GM21576 (cell line): ENCODE measurements at regions not wholly inside any gene's neighbourhood (a gene's known extent, or its start where the extent isn't known, plus 50 kb on each side); places are given as distances from the start of the nearest gene placed in this dataset.
"Not testable (repeated sequence)": the region's sequence is repeated elsewhere in the genome, so short reads cannot be mapped to it uniquely, and the experiment has no call there.

Source experiments
- ATAC-seq: cut with Tn5 transposase; IDR thresholded peaks from one replicate; pipeline ENCODE4 v1.9.1; 2021; ENCODE audit warnings: mild to moderate bottlenecking, moderate library complexity; ENCODE audit not compliant: unreplicated experiment

- ATAC-seq = no peak
Measured at GRCh38 chr14:81738946-81739659, 205.4 kb upstream of the SEL1L start.

- no peak for ATAC-seq
Measured at GRCh38 chr14:81743605-81744004, 210.0 kb upstream of the SEL1L start.

DNA sequence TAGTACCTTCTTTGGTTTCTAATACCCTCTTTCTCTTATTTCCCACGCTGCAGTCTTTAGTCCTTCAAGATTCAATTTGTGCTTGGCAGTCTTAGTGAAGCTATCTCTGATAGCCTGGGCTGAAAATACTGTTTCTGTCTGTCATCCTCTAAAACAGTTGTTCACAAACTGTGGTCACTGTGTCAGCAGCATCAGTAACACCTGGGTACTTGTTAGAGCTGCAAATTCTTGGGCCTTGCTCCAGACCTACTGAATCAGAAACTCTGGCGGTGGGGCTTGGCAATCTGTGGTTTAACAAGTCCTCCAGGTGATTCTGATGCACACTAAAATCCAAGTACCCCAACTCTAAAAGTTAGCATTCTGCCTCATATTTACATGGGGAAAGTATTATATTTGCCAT is 217.5 kb upstream of the SEL1L start:
- ATAC-seq = no peak

DNA sequence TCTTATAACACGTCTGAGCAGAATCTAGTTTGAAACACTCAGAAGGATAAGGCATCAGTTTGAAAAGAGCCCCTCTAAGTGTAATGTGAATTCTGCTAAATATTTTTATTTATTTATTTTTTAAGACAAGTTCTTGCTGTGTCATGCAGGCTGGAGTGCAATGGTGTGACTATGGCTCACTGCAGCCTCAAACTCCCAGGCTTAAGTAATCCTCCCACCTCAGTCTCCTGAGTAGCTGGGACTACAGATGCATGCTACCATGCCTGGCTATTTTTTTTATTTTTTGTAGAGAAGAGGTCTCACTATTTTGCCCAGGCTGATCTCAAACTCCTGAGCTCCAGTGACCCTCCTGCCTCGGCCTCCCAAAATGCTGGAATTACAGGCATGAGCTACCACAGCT is 225.9 kb upstream of the SEL1L start:
- no peak for ATAC-seq

DNA sequence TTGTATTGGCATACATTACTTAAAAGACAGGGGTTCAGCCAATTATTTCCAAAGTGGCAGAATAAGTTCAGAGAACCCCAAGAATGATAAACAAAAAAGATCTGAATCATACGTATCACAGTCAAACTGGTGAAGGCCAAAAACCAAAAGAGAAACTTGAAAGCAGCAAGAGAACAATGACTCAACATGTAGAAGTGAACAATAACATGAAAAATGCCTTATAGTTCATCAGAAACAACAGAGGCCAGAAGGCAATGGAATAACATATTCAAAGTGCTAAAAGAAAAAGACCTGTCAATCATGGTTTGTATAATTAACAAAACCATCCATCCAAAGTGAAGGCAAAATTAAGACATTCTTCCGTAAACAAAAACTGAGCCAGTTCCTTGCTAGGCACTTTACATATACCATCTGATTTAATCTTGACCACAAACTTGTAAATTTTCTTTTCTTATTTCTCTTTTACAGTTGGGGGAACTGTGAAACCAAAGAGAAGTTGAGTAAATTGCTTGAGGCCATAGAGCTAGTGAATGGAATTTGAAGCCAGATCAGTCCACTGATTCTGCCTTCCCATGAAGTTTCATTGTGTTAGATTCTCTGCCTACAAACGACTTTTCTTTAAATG is 232.1 kb upstream of the SEL1L start:
- no peak for ATAC-seq

- ATAC-seq = no peak
Measured at GRCh38 chr14:81766321-81766915, 232.8 kb upstream of the SEL1L start.

DNA sequence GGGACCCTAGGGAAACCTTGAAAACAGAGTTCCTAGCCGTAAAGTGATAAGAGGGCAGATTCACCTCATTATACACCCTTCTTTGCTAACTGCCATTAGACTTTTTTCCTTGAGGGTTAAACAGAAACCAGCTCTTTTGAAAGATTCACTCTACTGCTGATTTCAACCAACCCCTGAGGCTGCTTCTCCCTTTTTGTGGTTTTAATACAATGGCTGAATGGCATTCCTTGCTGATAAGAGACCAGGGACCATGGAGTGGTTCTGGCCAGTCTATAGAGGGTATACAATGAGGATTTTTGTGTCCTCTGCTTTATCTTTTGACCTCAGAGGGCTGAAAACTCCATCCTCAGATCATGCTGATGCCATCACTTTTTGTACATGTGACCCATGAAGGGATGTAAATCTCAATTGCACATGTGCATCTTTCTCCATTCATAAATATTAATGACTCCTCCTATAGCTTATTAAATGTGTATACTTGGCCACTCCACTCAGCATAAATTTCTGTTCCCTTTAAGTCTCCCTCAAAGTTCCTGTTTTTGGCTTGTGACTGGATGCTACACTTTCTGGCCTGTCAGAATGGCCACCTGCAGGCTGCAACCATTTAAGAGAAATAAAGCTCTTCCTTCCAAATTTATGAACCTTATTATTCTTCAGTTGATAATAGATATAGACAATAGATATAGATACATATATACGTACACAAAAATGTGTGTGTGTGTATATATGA is 233.8 kb upstream of the SEL1L start:
- ATAC-seq = no peak

DNA sequence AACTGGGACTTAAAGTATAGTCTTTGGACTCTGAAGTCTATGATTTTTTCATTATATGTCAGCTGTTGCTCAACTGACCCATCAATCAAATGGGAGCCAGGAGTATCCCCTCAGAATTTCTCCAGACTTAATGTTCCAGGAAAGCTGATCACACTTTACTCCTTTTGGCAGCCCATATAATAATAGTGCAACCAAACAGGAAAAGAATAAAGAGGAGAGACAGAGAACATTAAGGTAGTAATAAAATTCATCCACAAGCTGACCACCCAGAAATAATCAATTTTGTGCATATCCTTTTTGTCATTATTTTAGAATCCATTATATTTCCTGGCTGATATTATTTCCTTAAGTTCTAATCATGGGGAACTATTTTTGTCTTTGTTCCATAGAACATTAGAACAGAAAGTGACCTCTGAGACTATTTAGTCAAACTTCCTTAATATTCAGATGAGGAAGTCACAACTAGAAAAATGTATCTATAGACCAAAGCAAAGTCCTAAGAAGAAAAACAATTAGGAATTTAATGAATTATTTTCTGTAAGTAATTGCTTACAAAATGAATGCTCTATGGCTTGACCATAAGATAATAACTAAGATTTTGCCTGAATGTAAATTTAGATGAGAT is 238.1 kb upstream of the SEL1L start:
- no peak for ATAC-seq

- ATAC-seq = no peak
Measured at GRCh38 chr14:81772381-81772780, 238.7 kb upstream of the SEL1L start.

DNA sequence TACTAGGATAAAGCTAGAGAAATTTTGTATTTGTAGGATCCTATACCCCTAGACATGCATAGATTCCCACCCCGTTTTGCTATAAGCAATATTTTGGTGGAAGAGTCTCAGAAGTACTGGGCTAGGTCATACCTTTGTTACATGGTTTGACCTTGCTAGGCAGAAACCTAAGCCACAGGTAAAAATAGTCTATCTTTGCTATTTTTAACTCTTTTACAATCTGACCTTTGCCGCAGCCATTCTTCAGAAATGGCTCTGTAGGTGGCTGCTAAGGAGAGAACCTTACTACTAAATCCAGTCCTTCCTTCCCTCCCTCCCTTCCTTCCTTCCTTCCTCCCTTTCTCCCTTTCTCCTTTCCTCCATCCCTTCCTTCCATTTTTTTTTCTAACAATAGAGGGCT is 242.9 kb upstream of the SEL1L start:
- ATAC-seq = no peak

GRCh38 chr14:81781798-81782197 is 248.1 kb upstream of the SEL1L start:
- ATAC-seq = not testable (repeated sequence)

- no peak for ATAC-seq
Measured at GRCh38 chr14:81784084-81784483, 250.4 kb upstream of the SEL1L start.

DNA sequence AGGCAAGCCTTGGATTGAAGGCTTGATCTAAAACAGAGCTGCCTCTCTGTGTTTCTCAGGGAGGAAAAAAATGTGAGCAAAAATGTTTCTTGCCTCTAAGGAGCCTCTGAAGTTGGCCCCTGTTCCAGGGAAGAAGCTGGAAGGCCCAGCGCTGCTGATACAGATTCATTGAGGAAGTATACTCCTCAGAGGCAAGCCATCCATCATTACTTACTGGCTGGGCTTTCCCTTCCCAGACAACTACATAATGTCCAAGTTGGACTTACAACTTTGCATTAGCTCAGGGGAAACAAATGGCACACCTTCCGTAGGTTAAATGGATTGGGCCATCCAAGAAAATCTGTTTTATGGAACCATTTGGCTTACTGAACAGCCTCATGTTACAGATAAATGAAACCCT is 263.7 kb upstream of the SEL1L start:
- ATAC-seq = no peak

DNA sequence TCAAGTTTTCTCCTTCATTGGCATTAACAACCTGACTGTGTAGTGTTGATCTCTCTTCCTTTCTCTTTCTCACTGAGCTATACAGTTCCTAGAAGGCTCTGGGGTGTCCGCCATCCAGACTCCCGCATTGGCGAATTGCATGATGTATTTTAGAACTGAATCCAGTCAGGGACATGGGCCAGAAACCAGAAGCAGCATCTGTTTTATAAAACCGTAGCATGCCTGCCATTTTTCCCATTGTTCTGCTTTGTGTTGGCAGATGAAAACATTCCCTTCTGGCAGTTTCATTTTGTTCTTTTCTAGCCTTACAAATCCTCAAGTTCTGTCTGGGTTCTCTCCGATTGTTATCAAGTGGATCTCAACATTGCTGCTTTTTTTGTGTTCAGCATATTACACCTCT is 268.3 kb upstream of the SEL1L start:
- ATAC-seq = no peak

DNA sequence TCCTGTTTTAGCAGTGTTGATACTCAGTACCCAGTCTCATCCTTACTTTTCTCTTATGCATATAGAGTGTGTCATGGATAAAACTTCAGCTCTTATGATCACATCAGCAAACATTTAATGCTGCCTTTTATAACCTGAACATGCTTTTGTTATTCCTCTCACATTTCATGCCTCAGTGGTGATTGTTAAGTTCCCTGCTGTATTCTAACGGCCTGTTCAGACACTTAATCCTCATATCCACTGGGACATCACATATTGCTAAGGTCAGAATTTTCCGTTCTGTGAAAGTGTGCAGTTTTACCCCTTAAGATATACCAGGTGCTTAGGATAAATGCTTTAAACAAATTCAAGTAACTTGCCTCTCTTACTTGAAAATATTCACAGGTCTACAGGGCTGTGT is 268.7 kb upstream of the SEL1L start:
- ATAC-seq = no peak

GRCh38 chr14:81805785-81806184 is 272.1 kb upstream of the SEL1L start:
- no peak for ATAC-seq

DNA sequence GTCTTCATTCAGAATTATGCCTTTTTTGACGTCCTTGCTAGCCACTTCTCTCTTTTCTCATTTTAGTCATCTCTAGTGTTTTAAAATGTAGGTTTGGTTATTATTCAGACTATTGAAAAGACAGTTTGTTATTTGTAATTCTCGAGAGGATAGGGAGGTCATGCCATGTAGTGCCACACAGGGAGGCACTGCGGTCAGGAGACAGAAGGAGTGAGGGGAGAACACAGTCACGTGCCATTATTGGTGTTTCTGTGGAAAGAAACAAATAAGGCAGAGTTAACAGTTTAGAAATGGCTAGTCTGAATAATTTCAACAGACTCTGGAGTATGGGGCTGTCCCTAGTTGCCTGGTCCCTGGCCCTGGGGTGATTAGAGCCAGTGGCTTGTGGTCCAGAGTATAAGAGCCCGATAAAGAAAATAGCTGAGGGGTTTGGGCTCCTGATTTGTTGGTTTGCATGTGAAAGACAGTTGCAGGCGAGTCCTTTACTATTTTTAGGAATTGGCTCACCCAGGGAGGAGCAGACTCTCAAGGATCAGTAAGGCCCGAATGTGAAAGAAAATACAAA is 278.1 kb upstream of the SEL1L start:
- no peak for ATAC-seq

GRCh38 chr14:81818271-81818670 is 284.6 kb upstream of the SEL1L start:
- no peak for ATAC-seq

GRCh38 chr14:81819344-81819743 is 285.7 kb upstream of the SEL1L start:
- no peak for ATAC-seq

- no peak for ATAC-seq
Measured at GRCh38 chr14:81819910-81820309, 286.3 kb upstream of the SEL1L start.

GRCh38 chr14:81826081-81826480 is 292.4 kb upstream of the SEL1L start:
- ATAC-seq = no peak
